Tibial nerve (tissue), 4 donors: ENCODE measurements at regions not wholly inside any gene's neighbourhood (a gene's known extent, or its start where the extent isn't known, plus 50 kb on each side); places are given as distances from the start of the nearest gene placed in this dataset.

Experiments used
- DNase-seq, 2 donors: peaks; one replicate each; pipeline ENCODE4 v3.0.0-alpha.2; 2019; ENCODE audit warnings: low spot score in 2 of 2
- H3K27ac ChIP-seq, 4 donors: fragments of 200-600 bp; sonication (generic) in 3 of 4; one replicate each; pipeline ENCODE4 v1.5.1; 2017 to 2019; ENCODE audit warnings: mild to moderate bottlenecking in 1 of 4
- H3K27me3 ChIP-seq, 2 donors: fragments of 200-600 bp; sonication (generic) in 1 of 2; one replicate each; pipeline versions ENCODE4 v1.5.1 to v1.6.0; 2017 to 2019
- H3K36me3 ChIP-seq, 3 donors: fragments of 200-600 bp; sonication (generic); one replicate each; pipeline ENCODE4 v1.5.1; 2018 to 2019
- H3K4me1 ChIP-seq, 4 donors: fragments of 200-600 bp; sonication (generic) in 3 of 4; one replicate each; pipeline ENCODE4 v1.5.1; 2017 to 2019
- H3K4me3 ChIP-seq, 4 donors: fragments of 200-600 bp; sonication (generic) in 3 of 4; one replicate each; pipeline ENCODE4 v1.5.1; 2017 to 2019; ENCODE audit warnings: mild to moderate bottlenecking in 1 of 4, moderate library complexity in 1 of 4
- H3K9me3 ChIP-seq, 4 donors: fragments of 200-600 bp; sonication (generic) in 3 of 4; one replicate each; pipeline ENCODE4 v1.5.1; 2017 to 2019
- EP300 ChIP-seq, 2 donors: sonication (generic); formaldehyde crosslinking; IDR thresholded peaks; one replicate each; pipeline ENCODE4 v1.6.1; 2017; ENCODE audit warnings: antibody characterized with exemption in 2 of 2, mild to moderate bottlenecking in 1 of 2
- POLR2A ChIP-seq, 2 donors: fragments of 450-650 bp; IDR thresholded peaks; one replicate each; pipeline ENCODE4 v1.6.1; 2017; ENCODE audit warnings: antibody characterized with exemption in 2 of 2, mild to moderate bottlenecking in 2 of 2, moderate library complexity in 2 of 2
- WGBS, 2 donors: methylation state at CpG; one replicate each; pipeline ENCODE4 v1.1.5; 2018; 5-methylcytosine and 5-hydroxymethylcytosine counted together
- TF ChIP-seq, protein P1 (sequence below), 5 experiments: fragments of 200-600 bp in 3 of 5; fragments of 450-650 bp in 2 of 5; sonication (generic) in 3 of 5; IDR thresholded peaks; one replicate each; pipeline ENCODE4 v1.5.1; 2016 to 2019; ENCODE audit warnings: antibody characterized with exemption in 5 of 5, mild to moderate bottlenecking in 3 of 5, moderate library complexity in 2 of 5

DNA sequence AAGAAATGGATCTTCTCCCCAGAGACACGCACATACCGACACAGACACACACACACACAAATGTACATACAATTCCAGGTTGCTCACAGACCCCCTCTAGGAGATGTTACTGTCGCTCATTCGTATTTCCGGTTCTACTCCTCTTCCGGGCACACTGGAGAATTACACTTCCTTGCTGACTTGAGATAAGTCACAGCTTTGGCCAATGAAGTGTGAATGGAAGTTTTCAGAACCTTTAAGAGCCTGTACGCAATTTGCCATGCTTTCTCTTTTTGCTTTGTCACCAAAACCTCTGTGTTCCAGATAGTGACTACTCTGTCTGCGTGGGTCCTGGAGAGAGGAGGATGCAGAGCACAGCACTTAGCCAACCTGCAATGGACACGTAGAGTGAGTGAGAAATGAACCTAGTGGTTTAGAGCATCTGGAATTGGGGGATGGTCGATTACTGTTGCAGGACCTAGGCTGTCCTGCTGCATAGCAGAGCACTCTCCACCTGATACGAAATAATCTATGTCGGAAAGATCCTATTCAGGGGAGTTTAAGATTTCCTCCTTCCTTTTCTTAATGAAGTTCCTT, 239.5 kb upstream of the TET2 start:
- Histone ChIP-seq H3K4me3 (no peak overlapping the region), H3K27ac (no peak overlapping the region), H3K4me1 (peaks cover 0 to 17% (median 0%) of the 10 kb centered on the region in 4 donors), H3K36me3 (no peaks in the 10 kb centered on the region), H3K27me3 (no peaks in the 10 kb centered on the region), H3K9me3 (no peaks in the 10 kb centered on the region)
- DNase-seq: no peak
- WGBS, 2 donors: 79 to 85% methylated on average over 12 of the region's 12 CpGs
- TF ChIP-seq, protein P1, sequence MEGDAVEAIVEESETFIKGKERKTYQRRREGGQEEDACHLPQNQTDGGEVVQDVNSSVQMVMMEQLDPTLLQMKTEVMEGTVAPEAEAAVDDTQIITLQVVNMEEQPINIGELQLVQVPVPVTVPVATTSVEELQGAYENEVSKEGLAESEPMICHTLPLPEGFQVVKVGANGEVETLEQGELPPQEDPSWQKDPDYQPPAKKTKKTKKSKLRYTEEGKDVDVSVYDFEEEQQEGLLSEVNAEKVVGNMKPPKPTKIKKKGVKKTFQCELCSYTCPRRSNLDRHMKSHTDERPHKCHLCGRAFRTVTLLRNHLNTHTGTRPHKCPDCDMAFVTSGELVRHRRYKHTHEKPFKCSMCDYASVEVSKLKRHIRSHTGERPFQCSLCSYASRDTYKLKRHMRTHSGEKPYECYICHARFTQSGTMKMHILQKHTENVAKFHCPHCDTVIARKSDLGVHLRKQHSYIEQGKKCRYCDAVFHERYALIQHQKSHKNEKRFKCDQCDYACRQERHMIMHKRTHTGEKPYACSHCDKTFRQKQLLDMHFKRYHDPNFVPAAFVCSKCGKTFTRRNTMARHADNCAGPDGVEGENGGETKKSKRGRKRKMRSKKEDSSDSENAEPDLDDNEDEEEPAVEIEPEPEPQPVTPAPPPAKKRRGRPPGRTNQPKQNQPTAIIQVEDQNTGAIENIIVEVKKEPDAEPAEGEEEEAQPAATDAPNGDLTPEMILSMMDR (IDR thresholded peaks at IDR 0.05): no peak
- TF ChIP-seq POLR2A (IDR thresholded peaks at IDR 0.05) (no peak), EP300 (IDR thresholded peaks at IDR 0.05) (no peak)

DNA sequence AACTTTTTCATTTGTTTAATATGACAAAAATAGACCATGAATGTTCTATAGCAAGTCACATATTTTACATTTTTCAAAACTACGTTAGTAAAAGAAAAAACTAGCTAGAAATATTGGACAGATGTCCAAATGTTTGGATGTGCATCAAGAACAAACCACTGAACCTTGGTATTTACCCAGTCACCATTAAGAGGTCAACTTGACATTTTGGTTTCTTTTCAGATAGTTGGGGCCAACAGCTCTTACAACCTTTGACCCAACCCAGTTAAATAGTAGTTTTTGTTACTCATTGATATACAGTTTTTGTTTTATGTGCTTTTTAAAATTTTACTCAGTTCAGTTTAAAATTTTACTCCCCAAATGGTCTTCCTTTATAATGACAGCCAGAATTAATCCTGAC, 238.7 kb upstream of the TET2 start:
- H3K36me3 ChIP-seq: no peaks in the 10 kb centered on the region
- no peaks in the 10 kb centered on the region for H3K9me3 ChIP-seq
- TF ChIP-seq, protein P1 (IDR thresholded peaks at IDR 0.05): no peak
- TF ChIP-seq POLR2A (IDR thresholded peaks at IDR 0.05) (no peak), EP300 (IDR thresholded peaks at IDR 0.05) (no peak)
- H3K27ac ChIP-seq: no peak overlapping the region
- H3K4me1 ChIP-seq: peaks cover 0 to 15% (median 0%) of the 10 kb centered on the region in 4 donors
- WGBS, 2 donors: 17 to 27% methylated on average over 1 of the region's 1 CpG
- no peak overlapping the region for H3K4me3 ChIP-seq
- no peak for DNase-seq
- no peaks in the 10 kb centered on the region for H3K27me3 ChIP-seq

DNA sequence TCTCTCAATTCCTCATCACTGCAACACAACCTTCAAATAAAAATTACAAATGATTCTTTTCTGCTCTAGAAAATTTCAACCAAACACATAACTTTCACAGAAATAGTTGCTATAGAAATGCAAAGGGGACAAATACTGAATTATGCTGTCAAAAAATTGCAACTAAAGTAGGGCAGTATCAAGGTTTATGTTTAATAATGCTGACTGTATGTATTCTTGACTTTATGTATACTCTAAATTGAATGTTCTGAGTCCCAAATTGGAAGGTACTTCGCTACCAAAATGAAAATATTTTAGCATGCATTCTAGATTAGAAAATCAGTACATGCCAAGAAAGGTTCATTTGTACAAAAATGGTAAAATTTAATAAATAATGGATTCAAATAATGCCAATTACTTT, 237.3 kb upstream of the TET2 start:
- peaks cover 0 to 15% (median 0%) of the 10 kb centered on the region in 4 donors for H3K4me1 ChIP-seq
- H3K27ac ChIP-seq: no peak overlapping the region
- no peaks in the 10 kb centered on the region for H3K9me3 ChIP-seq
- WGBS, 2 donors: 87 to 89% methylated on average over 1 of the region's 1 CpG
- no peak for DNase-seq
- no peaks in the 10 kb centered on the region for H3K36me3 ChIP-seq
- no peaks in the 10 kb centered on the region for H3K27me3 ChIP-seq
- TF ChIP-seq POLR2A (IDR thresholded peaks at IDR 0.05) (no peak), EP300 (IDR thresholded peaks at IDR 0.05) (no peak)
- TF ChIP-seq, protein P1 (IDR thresholded peaks at IDR 0.05): no peak
- H3K4me3 ChIP-seq: no peak overlapping the region

- Histone ChIP-seq H3K27ac (no peak overlapping the region), H3K4me1 (no peaks in the 10 kb centered on the region), H3K36me3 (no peaks in the 10 kb centered on the region), H3K9me3 (no peaks in the 10 kb centered on the region), H3K4me3 (no peak overlapping the region), H3K27me3 (no peaks in the 10 kb centered on the region)
- TF ChIP-seq POLR2A (IDR thresholded peaks at IDR 0.05) (no peak), EP300 (IDR thresholded peaks at IDR 0.05) (no peak)
- TF ChIP-seq, protein P1 (IDR thresholded peaks at IDR 0.05): no peak
- 70 to 77% methylated on average over 1 of the region's 1 CpG for WGBS, 2 donors
- no peak for DNase-seq
Measured at GRCh38 chr4:104912518-104912917, 234.2 kb upstream of the TET2 start.

DNA sequence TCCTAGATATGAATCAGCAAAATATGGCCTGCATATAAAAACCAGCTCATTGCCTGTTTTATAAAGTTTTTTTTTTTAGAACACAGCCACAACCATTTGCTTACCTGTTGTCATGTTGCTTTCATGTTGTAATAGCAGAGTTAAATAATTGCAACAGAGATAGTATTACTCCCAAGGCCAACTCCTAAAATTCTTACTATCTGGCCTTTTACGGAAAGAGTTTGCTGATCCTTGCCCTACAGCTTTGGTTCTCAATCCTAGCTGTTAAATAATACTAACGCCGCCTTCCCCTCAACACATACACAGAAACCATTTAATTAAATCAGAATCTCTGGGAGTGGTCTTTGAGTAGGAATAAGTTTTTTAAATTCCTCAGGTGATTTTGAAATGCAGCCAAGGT, 231.3 kb upstream of the TET2 start:
- 82 to 86% methylated on average over 3 of the region's 3 CpGs for WGBS, 2 donors
- no peak overlapping the region for H3K27ac ChIP-seq
- H3K9me3 ChIP-seq: no peaks in the 10 kb centered on the region
- no peaks in the 10 kb centered on the region for H3K36me3 ChIP-seq
- no peak overlapping the region for H3K4me3 ChIP-seq
- H3K27me3 ChIP-seq: no peaks in the 10 kb centered on the region
- no peaks in the 10 kb centered on the region for H3K4me1 ChIP-seq
- DNase-seq: no peak
- TF ChIP-seq POLR2A (IDR thresholded peaks at IDR 0.05): no peak

DNA sequence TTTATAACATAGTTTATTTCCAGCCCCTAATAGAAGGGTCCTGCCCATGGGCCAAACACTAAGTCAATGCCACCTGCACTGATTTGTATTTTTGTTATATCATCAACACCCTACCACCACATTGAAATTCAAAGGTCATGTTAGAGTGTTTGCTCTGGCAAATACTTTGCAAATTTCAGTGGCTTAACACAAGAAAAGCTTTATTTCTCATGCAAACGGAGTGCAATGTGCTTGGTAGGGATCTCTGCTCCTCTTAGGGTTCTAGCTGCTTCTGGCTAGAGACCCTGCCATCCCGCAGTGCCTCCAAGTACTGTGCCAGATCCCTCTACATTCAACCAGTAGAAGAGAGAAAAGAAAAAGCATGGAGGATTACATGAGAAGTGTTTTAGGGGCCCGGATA, 230.8 kb upstream of the TET2 start:
- Histone ChIP-seq H3K4me3 (no peak overlapping the region), H3K27ac (no peak overlapping the region), H3K36me3 (no peaks in the 10 kb centered on the region), H3K27me3 (no peaks in the 10 kb centered on the region), H3K9me3 (no peaks in the 10 kb centered on the region), H3K4me1 (no peaks in the 10 kb centered on the region)
- 45 to 50% methylated on average over 3 of the region's 3 CpGs for WGBS, 2 donors
- no peak for DNase-seq
- no peak for TF ChIP-seq POLR2A (IDR thresholded peaks at IDR 0.05)
- TF ChIP-seq, protein P1 (IDR thresholded peaks at IDR 0.05): no peak
- no peak for TF ChIP-seq EP300 (IDR thresholded peaks at IDR 0.05)
